ENCODE measurements at regions not wholly inside any gene's neighbourhood (a gene's known extent, or its start where the extent isn't known, plus 50 kb on each side); places are given as distances from the start of the nearest gene placed in this dataset.
A peak's percentile ranks its signal among the peaks of the same experiment; 100 is the strongest.

DNA sequence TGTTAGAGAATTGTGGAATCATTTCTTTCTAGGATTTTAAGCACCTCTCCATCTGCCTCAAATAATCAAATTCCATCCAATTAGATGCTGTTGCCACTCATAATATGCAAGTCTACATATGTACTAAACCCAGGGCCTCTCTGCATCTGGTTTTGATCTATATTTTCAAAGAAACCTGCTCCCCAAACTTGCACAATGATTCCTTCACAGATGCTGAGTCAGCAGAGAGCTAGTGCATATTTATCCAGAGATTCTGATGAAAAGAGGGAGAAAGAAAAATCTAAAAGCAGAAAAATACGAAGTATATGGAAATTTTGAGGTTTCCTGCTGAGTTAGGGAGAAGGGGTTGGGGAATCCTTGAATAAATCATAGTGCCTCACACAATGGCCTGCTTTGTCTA, 235.1 kb upstream of the RBFOX1 start:
- DNase-seq (ENCODE audit: low read depth in 2 of 2) = no peak

DNA sequence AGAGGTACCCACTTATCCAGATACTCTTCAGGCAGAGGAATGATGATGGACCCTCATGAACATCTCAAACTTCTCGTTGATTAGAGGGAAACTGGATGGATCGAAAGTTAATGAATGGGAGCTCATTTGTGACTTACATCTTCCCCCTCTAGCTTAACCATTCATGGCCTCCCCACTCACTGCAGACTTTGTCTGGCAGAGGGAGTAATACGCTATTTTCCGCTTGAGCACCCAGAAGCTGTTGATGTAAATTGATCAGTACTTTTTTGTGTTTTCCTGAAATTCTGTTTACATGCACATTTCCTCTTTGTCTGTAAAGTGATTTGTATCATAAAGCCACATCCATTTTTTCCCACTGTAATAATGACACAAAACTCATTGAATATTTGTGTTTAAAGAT, 239.1 kb upstream of the RBFOX1 start:
- DNase-seq (ENCODE audit: low read depth in 2 of 2) = no peak

DNA sequence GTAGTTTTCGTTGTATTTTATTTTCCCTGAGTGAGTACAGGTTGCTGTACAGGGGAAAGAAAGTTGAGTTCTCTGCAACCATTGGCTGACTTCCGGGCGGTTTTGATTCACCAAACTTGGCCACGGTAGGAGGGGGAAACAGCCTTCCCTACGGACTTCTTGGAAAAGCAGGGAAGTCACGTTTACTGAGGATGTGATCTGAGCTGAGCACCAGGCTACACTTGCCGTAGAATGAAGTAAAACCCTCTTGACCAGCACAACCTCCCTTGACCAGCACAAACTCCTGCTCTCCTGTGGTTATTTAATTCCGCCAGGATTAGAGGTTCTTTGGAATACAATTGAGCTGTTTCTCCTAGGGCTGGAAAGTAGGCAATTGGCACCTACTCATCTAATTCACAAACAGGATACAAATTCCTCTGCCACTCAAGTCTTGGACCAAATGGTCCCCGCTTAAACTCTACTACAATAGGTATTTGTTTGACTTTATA, 242.0 kb upstream of the RBFOX1 start:
- no peak for DNase-seq (ENCODE audit: low read depth in 2 of 2)

DNA sequence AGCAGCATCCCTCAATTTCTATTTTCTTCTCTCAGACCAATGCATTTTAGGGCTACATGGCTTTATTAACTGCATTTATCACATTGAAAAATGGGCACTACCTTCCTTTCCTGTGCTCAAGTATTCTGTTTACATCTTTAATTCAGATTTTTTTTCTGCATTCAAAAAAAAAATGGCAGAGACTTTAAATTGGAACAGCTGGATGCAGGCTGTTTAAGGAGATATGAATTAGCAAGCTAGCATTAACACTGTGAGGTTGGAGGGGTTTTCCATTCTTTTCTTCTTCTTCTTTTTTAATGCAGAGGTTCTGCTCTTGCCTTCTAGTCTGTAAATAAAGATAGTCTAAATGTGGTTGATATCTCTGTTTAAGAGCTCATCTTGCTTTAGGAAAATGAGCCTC, 242.9 kb upstream of the RBFOX1 start:
- no peak for DNase-seq (ENCODE audit: low read depth in 2 of 2)

DNA sequence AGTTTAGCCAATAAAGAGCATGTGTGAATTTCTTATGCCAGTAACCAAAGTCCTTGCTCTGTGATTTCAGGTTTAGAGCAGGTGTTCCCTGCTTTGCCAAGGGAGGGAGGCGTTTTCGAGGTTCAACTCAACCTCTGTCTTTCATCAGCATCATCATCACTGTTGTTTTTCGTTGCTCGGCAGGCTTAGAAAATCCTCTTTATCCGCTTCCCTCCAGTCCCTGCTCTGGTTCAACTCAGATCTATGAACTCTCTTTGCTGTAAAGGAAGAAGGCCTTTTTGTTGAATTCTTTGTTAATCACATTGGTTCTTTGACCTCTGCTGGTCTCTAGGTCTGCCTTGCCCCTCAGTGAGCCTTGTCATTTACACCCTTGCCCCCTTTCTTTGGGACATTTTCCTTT, 243.9 kb upstream of the RBFOX1 start:
- no peak for DNase-seq (ENCODE audit: low read depth in 2 of 2)

DNA sequence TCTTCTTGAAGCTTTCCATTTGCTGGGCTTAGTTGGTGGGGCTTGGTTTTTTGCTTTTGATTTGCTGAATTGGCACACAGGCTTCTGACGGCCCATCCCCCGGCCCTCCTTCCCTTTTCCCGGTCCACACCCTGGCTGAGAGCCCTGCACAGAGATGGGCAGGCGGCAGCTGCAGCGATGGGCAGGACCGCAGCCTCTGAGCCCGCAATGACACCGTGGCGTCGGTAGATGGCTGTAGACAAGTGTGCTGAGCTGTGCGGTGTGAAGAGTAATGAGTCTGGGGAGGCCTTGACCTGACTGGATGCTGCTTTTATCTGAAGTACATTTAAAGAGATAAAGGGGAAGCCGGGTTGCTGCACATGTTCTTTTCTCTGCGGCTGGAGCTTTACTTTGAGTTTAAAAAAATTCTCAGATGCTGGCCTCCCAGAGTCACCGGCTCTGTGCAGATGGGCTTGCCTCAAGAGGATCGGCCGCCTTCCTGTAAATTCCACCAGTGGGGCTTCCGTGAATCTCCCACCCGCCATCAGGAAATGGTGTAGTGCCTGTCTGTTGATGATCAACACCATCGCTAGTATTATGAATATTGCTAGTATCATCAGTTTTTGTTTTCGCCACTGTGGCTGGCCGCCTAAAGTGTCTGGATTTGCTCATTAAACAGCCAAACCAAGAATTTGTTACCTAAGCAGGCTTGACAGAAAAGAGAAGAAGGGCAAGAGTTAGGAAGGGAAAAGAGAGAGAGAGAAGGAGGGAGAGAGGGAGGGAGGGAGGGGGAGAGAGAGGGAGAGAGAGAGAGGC, 245.6 kb upstream of the RBFOX1 start:
- DNase-seq (ENCODE audit: low read depth in 2 of 2) = no peak

DNA sequence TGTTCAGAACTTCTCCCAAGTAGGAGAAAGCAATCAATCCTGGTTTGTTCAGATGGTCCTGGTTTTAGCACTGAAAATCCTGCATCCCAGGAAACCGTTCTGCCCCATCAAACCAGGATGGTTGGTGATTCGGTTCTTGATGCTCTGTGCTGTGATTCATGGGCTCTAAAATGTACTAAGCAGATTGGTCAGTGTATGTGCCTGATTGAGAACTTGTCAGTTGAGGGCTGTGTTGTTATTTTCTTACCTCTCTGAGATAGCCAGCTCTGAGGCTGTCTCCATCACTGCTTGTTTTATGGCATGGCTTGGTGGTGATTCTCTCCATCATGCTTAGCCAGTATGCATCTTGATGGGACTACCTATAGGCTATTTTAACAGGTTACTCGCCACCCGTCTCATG, 246.9 kb upstream of the RBFOX1 start:
- no peak for DNase-seq (ENCODE audit: low read depth in 2 of 2)

DNA sequence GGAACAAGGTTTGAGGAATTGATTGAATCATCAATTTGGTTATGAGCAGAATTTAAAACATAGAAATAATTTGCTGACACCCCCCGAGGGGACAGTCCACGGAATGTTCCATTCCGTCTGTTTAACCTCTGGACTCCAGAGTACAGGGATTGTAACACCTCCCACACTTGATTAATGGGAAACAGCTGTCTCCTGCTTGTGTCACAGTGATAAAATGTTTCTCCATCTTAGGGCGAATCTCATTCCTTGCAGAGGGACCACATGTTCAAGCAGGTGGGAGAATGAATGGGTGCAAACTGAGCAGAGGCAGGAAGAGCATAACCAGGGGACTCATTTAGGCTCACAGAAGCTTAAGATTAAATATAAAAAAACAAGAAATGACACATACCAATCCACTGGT, 249.5 kb upstream of the RBFOX1 start:
- no peak for DNase-seq (ENCODE audit: low read depth in 2 of 2)

DNA sequence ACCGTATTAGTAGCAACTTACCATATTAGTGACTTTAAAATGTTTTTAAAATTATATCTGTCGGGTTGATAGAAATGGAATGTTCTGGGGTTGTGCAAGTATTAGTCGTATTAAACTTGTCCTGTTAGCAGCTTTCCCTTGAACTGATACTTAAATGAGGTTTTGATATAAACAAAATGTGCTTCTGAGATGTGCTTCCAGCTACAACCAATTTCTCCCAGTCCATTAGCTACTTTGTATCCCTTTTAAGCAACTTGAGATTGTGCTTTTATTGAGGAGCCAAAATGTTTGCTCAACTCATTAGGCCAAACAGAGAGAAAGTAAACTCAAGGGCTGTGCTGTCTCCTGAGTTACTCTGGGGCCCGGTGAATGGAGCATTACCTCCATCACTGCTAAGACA, 255.0 kb upstream of the RBFOX1 start:
- no peak for DNase-seq (ENCODE audit: low read depth in 2 of 2)

DNA sequence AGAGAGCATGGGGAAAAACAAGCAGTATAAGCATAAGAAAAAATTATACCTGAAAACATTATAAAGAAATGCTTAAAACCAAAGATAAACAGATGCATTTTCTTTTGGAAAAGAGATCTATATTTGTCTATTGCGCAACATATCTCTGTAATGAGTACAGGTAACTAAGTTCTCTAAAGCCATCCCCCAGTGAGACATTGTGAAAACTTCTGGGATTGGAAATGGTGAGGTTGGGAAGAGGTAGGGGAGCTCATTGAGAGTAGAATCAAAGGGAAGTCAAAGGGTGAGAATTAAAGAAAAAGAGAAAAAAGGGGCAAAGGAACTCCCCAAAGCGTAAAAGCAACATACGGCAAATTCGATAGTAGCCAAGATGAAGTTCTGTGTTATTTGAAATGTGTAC, 257.9 kb upstream of the RBFOX1 start:
- DNase-seq (ENCODE audit: low read depth in 2 of 2) = no peak

DNA sequence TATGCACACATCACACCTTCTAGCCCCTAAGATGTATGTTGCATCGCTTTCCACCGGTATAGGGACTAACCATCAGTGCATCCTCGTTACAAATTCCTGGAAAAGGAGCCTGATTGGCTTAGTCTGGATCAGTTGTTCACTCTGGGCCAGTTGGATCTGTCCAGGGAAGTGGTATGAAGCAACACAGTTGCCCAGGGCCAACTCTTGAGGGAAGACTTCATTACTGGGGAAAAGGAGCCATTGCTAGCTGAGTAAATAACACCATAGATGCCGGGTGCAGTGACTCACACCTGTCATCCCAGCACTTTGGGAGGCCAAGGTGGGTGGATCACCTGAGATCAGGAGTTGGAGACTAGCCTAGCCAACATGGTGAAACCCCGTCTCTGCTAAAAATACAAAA, 275.2 kb upstream of the RBFOX1 start:
- no peak for DNase-seq (ENCODE audit: low read depth in 2 of 2)

DNA sequence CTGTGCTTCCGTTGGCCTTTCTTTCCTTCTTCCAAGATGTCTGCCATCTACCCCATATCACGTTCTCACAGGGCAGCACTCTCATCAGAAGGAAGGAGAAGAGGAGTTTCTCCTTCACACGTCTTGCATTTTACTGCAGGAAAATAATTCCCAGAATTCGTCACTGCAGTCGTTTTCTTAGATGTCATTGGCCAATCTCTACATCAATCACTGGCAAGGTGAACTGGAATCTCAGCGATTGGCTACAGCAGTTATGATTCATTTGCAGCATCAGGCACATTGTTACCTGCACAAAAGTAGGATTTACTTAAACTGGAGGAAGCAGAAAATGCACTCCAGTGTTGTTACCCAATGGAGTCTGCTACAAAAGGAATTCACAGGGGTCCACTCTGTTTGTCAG, 277.2 kb upstream of the RBFOX1 start:
- DNase-seq (ENCODE audit: low read depth in 2 of 2) = no peak

DNA sequence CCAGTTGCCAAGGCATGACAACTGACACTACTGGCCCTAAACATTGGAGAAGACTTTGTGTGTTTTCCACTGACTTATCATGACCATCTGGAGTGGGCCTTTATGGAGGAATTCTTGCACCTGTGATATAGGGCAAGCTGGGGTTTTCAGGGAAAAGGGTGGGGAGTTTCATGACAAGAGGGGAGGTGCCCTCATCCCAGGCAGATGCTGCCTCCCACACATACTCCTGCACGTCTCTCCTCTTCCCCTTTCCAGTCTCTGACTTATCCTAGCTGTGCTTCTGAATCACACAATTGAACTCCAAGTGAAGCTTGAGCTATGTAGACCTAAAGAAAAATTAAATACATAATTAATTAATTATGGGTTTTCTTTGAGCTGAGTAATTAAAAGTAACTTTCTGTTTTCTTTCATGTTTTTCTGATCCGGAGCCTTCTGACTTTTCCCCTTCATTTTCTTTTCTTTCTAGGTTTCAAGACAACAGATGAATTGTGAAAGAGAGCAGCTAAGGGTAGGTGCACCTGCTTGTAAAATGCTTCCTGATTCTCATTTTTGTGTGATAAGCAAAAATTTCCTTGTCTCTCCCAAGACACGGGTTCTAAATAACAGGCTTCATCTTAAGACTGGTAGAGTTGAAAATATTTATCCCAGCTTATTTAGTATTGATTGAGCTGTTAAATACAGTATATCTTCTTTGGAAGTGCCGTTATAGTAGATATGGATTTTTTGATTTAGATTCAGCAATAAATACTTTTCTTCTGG, 280.9 kb upstream of the RBFOX1 start:
- DNase-seq (ENCODE audit: low read depth in 2 of 2) = no peak

DNA sequence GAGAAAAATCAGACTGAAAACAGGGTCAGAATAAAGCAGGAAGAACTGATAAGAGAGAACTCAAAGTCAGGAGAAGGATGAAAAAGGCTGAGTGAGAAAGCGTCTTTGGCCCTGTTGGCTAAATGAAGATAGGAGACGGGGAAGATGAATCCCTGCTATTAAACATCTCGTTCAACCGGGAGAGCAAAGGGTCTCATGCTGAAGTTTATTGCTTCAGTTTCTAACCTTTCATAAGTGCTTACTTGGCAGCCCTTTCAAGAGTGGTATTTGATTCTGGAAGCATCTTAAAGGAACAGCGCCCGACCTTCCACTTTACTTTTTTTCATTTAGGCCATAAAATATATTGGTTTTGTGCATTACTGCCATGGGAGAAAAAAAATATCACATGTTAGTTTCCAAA, 288.3 kb upstream of the RBFOX1 start:
- no peak for DNase-seq (ENCODE audit: low read depth in 2 of 2)

DNA sequence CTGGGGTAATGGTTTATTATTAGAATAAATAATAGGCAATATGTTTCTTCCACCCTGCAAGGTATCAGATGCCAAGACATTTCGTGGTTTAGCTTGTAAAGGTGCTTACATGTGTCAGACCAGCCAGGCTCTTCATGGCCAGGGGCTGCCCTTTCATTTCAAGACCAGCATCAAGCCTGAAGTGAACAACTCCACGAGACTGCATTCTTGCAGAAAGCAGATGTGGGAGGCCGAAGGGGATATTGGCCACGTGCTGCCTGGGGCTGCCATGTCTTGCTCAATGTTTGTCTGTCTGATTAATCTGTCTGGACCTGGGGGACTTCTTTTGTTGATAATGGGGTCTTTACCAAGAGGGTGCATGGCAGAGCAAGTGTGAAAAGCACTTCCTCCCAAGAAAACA, 294.2 kb upstream of the RBFOX1 start:
- no peak for DNase-seq (ENCODE audit: low read depth in 2 of 2)

DNA sequence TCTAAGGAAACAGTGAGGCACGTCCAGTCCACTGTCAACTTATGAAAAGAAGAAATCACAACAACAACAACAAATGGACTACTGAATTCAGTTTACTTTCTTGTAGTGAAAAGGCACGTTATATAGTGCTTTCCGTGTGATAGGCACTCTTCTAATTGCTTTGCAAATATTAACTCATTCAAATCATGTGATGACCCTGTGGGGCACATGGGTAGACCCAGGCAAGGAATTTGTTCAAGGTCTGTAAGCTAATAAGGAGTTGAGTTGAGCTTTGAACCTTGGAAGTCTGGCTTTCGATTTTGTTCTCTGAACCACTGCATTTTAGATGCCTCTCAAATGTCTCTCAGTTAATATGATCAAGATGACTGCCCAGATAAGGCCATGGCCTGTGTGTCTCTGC, 295.1 kb upstream of the RBFOX1 start:
- no peak for DNase-seq (ENCODE audit: low read depth in 2 of 2)

DNA sequence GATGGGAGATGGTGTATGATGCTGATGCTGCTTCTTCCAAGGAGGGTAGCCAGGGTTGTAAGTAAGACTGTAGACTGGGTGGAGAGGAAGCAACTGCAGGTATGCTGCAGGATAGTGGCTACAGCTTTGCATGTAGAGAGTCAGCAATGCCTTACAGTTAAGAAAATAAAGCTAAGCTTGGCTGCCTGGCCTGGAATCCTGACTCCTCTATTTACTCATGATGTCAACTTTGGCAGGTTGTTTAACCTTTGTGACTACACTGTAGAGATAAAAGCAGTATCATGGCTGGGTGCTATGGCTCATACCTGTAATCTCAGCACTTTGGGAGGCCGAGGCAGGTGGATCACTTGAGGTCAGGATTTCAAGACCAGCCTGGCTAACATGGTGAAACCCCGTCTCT, 301.6 kb upstream of the RBFOX1 start:
- no peak for DNase-seq (ENCODE audit: low read depth in 2 of 2)

DNA sequence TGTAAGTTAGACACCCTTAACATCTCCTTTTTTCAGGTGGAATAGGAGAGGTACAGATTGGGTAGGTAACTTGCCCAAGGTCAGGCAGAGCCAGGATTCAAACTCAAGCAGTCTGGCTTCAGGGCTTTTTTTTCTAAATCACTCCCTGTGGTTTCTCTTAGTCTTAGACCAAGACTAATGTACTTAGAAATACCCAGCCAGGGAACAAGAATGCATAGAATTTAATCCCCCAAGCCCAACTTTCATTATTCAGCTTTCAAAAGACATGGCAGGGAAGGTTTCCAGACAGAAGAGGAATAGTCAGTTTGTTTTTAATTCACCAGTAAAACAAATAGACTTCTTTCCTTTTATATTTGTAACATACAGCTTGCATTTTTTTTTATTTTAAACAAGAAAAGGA, 305.2 kb upstream of the RBFOX1 start:
- no peak for DNase-seq (ENCODE audit: low read depth in 2 of 2)

DNA sequence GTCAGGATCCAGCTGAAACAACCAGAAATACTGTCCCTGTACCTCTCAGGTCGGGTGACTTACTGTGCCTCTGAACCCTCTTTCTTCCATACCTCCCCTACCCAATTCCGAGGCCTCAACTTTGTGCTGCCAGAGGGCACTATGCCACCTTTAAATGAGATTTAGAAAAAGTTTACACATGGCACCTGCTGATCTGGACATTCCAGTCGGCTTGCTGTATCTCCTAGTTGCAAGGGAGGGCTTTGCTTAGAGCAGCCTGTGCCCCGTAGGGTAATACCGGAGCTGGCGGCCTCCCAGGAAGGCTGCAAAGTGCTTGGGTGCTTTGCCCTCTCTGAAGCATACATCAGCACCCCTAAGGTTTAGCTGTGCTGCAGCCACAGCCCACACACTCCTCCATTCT, 306.0 kb upstream of the RBFOX1 start:
- DNase-seq (ENCODE audit: low read depth in 2 of 2) = no peak

DNA sequence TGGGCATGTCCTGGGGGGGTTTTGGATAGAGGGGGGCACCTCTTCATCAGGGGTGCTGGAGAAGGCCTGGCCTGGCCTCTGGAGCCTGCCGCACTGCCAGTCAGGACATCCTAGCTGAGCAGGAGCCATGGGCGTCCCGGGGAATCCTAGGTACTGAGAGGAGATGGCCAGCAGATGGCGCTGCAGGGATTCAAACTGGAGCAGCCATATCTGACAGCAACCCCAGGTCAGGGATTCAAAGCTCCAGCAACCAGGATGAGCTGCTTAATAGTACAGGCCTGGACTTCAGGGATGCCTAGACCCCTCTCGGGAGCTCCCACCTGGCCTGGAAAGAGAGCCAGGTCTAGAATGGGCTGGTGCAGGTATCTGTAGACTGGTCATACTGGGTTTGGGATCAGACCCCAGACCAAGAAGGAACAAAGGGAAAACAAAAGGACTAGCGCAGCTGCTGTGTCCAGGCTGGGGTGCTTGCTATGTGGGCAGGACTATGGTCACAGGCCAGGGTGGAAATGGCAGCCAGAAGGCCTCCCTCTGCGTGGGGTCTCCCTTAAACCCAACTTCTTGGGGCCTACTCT, 306.9 kb upstream of the RBFOX1 start:
- DNase-seq (ENCODE audit: low read depth in 2 of 2) = peak; percentile 4 to 8

DNA sequence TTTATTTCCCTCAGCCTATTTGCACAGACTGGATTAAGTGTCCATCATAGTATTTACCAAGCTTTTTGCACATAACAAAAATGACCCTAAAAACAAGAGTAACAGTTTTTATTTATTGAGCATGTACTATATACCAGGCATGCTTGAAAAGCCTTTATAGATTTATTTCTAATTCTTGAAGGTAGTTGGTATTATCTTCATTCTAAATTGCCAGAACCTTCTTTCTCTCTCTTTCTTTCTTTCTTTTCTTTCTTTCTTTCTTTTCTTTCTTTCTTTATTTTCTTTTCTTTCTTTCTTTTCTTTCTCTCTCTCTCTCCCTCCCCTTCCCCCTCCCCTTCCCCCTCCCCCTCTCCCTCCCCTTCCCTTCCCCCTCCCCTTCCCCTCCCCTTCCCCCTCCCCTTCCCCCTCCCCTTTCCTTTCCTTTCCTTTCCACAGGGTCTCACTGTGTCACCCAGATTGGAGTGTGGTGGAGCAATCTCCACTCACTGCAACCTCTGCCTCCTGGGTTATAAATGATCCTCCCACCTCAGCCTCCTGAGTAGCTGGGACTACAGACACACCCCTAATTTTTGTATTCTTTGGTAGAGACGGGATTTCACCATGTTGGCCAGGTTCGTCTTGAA, 310.9 kb upstream of the RBFOX1 start:
- no peak for DNase-seq (ENCODE audit: low read depth in 2 of 2)

DNA sequence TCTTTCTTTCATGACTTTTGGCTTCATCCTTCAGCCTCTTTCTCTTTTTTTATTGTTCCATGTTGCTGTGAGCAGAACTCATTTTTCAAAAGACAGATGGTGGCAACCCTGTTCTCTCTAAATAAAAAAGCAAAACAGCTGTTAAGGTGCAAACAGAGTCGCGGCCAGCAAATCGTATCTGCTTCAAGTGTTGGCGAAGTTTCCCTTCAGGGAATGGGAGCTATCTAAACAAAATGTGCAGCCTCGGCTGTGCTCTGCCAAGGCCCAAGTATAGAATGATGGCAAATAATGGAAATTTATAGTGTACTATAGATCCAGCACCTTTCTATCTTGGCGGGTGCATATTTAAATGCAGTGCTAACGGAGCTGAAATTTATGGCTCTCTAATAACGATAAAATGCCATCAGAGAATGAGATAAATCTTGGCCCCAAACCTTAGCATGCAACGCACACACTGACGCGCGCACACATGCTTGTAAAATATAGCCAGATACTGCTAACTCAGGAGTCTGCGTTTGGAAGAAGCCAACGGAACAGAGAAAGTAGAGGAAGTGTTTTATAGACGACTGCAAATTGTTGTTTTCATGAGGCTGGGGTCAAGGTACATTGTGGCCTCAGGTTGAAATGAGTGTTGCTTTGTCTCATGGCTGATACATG, 315.5 kb upstream of the RBFOX1 start:
- DNase-seq (ENCODE audit: low read depth in 2 of 2) = no peak

Data from stimulated activated CD4-positive, alpha-beta T cell treated with anti-CD3 and anti-CD28 coated beads, Interleukin-15, amount 100 ng/mL, for 48 hours (primary cell).